ENCODE measurements at regions not wholly inside any gene's neighbourhood (a gene's known extent, or its start where the extent isn't known, plus 50 kb on each side); places are given as distances from the start of the nearest gene placed in this dataset.

DNA sequence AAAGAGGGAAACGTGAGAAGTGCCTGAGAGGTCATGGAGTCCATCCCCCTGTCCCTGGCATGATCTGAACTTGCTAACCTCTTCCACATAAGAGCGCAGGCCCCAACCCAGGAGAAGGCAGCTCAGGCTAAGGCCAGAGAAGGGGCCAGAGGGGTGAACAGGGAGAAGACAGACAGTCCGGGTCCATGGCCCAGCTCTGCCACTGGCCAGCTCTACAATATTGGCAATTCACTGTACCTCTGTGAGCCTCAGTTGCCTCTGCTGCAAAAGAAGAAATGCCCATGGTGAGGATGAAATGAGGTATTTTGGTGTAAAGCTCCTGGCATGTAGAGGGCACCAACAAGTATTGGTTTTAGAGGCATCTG is 72.3 kb downstream of the CAMK2N1 start:
- Histone ChIP-seq H3K36me3 (ENCODE audit: control insufficient read depth, insufficient read depth, low read length) (no peaks in the 10 kb centered on the region), H3K4me3 (ENCODE audit: low read depth, low read length) (no peak overlapping the region), H3K27me3 (ENCODE audit: control insufficient read depth, insufficient read depth, low read length) (no peaks in the 10 kb centered on the region)
- no peak for DNase-seq (ENCODE audit: low read depth)
- TF ChIP-seq, protein P1, sequence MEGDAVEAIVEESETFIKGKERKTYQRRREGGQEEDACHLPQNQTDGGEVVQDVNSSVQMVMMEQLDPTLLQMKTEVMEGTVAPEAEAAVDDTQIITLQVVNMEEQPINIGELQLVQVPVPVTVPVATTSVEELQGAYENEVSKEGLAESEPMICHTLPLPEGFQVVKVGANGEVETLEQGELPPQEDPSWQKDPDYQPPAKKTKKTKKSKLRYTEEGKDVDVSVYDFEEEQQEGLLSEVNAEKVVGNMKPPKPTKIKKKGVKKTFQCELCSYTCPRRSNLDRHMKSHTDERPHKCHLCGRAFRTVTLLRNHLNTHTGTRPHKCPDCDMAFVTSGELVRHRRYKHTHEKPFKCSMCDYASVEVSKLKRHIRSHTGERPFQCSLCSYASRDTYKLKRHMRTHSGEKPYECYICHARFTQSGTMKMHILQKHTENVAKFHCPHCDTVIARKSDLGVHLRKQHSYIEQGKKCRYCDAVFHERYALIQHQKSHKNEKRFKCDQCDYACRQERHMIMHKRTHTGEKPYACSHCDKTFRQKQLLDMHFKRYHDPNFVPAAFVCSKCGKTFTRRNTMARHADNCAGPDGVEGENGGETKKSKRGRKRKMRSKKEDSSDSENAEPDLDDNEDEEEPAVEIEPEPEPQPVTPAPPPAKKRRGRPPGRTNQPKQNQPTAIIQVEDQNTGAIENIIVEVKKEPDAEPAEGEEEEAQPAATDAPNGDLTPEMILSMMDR (IDR thresholded peaks at IDR 0.05; ENCODE audit: insufficient read depth, low read length, poor library complexity, severe bottlenecking): no peak

DNA sequence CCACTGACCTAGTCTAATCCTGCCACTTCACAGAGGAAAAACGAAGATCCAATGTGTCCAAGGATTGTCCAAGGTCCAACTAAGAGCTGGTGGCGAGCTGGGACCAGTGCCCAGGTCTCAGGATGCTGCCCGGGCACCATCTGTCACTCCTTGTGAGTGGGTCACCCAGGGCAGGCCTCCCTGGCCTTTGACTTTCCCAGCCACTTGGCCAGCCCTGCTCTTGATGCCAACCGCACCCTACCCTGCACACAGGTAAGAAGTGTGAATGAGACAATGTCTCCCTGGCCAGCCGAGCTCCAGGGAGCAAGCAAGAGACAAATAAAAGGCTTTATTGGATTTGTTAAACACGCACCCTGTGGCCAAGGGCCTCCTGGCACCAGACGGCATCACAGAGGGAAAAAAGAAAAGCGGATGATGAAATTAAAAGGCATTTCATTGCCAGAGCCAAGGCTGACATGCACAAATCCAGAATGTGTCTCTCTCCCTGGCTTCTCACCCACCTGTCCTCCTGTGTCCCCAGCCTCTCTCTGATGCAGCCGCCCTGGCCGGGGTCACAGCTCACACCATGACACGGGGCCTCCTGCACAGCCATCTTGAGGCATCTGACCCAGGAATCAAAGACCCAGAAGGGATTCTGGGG is 72.8 kb downstream of the CAMK2N1 start:
- no peak for DNase-seq (ENCODE audit: low read depth)
- TF ChIP-seq, protein P1 (IDR thresholded peaks at IDR 0.05; ENCODE audit: insufficient read depth, low read length, poor library complexity, severe bottlenecking): no peak
- H3K36me3 ChIP-seq (ENCODE audit: control insufficient read depth, insufficient read depth, low read length): no peaks in the 10 kb centered on the region

DNA sequence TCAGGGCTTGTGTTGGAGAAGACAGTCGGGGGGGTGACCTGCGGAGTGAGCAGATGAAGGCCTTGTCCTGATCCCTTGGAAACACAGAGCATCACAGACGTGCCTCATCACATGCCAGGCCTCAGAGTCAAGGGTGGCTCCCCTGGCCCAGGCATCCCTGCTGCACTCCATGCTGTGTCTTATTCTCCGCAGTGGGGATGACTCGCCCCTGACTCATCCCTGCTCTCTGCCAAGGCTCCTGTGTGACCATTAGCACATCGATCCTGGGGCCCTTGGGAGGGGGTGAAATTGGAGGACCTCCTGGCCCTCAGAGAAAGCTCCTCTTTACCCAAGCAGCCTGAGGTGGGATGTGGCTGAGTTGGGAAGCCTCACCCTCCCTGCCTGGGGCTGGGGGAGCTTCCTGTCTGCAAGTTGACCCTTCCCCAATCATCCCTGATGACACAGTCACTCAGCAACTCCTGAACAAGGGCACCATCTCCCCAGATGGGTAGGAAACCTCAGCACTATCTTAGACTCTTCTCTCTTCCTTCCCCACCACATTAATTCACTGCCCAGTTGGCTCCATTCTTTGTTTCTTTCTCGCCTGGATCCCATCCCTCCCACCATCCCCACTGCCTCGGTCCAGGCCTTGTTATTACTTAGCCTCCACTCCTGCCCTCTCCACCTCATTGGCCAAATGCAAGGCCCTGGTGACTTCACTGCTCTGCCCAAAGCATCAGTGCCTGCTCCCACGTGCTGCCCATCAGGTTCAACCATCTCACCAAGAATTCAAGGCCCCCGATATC is 74.6 kb downstream of the CAMK2N1 start:
- Histone ChIP-seq H3K4me3 (ENCODE audit: low read depth, low read length) (no peak overlapping the region), H3K36me3 (ENCODE audit: control insufficient read depth, insufficient read depth, low read length) (no peaks in the 10 kb centered on the region), H3K27me3 (ENCODE audit: control insufficient read depth, insufficient read depth, low read length) (no peaks in the 10 kb centered on the region)
- DNase-seq (ENCODE audit: low read depth): peak; percentile 66
- TF ChIP-seq, protein P1 (IDR thresholded peaks at IDR 0.05; ENCODE audit: insufficient read depth, low read length, poor library complexity, severe bottlenecking): no peak

More for the DNA sequence above, 72.8 kb downstream of the CAMK2N1 start:
- no peaks in the 10 kb centered on the region for H3K27me3 ChIP-seq (ENCODE audit: control insufficient read depth, insufficient read depth, low read length)
- H3K4me3 ChIP-seq (ENCODE audit: low read depth, low read length): no peak overlapping the region

DNA sequence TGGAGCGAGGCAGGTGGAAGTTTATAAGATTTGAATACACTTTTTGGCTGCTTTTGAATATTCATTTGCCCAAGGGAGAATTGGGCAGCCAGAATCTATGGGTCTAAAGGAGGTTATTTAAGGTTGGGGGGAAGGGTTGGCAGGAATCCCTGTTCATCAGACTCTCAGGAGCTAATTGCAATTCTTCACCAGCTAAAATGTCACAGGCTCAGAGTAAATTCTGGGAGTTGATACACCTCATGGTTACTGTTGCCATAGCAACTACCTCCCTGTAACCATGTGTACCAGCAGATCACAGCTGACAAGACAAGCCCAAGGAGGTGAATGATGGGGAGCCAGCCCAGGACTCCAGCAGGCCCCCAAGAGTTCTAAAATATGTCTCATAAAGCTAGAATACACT is 75.5 kb downstream of the CAMK2N1 start:
- TF ChIP-seq, protein P1 (IDR thresholded peaks at IDR 0.05; ENCODE audit: insufficient read depth, low read length, poor library complexity, severe bottlenecking): no peak
- H3K36me3 ChIP-seq (ENCODE audit: control insufficient read depth, insufficient read depth, low read length): no peaks in the 10 kb centered on the region
- H3K27me3 ChIP-seq (ENCODE audit: control insufficient read depth, insufficient read depth, low read length): no peaks in the 10 kb centered on the region
- DNase-seq (ENCODE audit: low read depth): no peak
- no peak overlapping the region for H3K4me3 ChIP-seq (ENCODE audit: low read depth, low read length)

DNA sequence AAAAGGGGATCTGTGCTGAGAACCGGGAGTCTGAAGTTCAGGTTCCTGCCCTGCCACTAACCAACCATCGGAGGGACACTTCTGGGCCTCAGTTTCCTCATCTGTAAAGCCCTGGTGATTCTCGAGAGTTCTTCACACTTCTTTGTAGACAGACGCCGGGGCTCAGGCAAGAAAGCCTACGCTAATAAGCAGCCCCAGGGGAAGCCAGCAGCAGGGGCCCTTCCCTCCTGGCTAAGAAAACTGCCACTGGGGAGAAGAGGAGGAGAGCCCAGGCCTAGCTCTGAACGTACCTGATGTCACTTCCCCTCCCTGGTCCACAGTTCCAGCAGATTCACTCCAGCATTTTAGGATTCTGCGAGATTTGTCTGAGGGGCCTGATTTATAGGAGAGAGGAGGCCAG is 76.0 kb downstream of the CAMK2N1 start:
- Histone ChIP-seq H3K27me3 (ENCODE audit: control insufficient read depth, insufficient read depth, low read length) (no peaks in the 10 kb centered on the region), H3K36me3 (ENCODE audit: control insufficient read depth, insufficient read depth, low read length) (no peaks in the 10 kb centered on the region), H3K4me3 (ENCODE audit: low read depth, low read length) (no peak overlapping the region)
- TF ChIP-seq, protein P1 (IDR thresholded peaks at IDR 0.05; ENCODE audit: insufficient read depth, low read length, poor library complexity, severe bottlenecking): no peak
- DNase-seq (ENCODE audit: low read depth): no peak
